ENCODE measurements at regions not wholly inside any gene's neighbourhood (a gene's known extent, or its start where the extent isn't known, plus 50 kb on each side); places are given as distances from the start of the nearest gene placed in this dataset.

DNA sequence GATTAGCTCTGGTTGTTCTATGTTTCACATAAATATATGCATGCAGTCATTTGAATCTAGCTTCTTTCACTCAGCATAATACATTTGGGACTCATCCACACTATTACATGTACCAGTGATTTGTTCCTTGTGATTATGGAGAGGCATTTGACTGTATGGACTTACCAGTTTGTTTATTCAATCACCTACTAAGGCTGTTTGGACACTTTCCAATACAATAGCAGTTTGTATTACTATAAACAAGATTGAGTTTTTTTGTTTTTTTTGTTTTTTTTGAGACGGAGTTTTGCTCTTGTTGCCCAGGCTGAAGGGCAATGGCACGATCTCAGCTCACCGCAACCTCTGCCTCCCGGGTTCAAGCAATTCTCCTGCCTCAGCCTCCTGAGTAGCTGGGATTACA, 109.8 kb upstream of the DST start:
- TF ChIP-seq, protein P1, sequence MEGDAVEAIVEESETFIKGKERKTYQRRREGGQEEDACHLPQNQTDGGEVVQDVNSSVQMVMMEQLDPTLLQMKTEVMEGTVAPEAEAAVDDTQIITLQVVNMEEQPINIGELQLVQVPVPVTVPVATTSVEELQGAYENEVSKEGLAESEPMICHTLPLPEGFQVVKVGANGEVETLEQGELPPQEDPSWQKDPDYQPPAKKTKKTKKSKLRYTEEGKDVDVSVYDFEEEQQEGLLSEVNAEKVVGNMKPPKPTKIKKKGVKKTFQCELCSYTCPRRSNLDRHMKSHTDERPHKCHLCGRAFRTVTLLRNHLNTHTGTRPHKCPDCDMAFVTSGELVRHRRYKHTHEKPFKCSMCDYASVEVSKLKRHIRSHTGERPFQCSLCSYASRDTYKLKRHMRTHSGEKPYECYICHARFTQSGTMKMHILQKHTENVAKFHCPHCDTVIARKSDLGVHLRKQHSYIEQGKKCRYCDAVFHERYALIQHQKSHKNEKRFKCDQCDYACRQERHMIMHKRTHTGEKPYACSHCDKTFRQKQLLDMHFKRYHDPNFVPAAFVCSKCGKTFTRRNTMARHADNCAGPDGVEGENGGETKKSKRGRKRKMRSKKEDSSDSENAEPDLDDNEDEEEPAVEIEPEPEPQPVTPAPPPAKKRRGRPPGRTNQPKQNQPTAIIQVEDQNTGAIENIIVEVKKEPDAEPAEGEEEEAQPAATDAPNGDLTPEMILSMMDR (IDR thresholded peaks at IDR 0.05; ENCODE audit: low read length) = no peak
- no peak for TF ChIP-seq EZH2 (IDR thresholded peaks at IDR 0.05; ENCODE audit: borderline replicate concordance, low read length)

Data from OCI-LY1 (cell line).